ENCODE measurements at regions not wholly inside any gene's neighbourhood (a gene's known extent, or its start where the extent isn't known, plus 50 kb on each side); places are given as distances from the start of the nearest gene placed in this dataset.
A peak's percentile ranks its signal among the peaks of the same experiment; 100 is the strongest.

DNA sequence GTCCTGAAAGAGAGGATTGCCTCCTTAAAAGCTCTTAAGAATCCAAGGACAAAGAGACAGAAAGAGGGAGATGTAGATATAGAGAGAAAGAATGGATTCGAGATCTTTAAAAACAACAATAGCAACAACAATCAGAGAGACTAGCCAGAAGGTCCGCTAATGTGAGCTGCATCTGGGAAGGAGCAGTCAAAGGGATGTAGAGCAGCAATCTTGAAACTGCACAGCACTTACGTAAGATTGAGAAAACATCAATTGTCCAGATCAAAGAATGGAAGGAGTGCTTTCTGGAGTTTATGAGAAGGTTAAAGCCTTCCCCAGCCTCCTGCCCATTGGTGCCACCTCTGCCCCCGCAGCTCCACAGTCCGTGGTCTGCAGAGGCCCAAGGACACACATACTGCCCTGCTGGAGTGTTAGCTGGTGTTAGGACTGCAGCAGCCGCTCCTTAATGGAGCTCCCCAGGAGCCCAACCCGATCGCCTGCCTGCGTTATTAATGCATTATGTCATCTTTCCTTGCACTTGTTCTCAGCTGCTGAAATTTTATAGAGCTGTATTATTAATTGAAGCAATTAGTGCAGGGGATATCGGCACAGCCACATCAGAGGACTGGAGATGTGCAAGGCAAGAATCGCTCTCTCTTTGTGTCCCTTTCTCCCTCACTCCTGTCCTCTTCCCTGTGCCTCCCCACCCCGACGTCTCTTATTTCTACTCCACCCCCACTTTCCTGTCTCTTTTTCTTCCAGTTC is 73.0 kb upstream of the CALM2 start:
- TF ChIP-seq GATA1 (IDR thresholded peaks at IDR 0.05; ENCODE audit: low read depth, low read length) (no peak), POLR2A (IDR thresholded peaks at IDR 0.05; ENCODE audit: low read length) (no peak)
- no peak for DNase-seq

- no peak for TF ChIP-seq GATA1 (IDR thresholded peaks at IDR 0.05; ENCODE audit: low read depth, low read length)
- no peak for TF ChIP-seq POLR2A (IDR thresholded peaks at IDR 0.05; ENCODE audit: low read length)
- no peak for DNase-seq
These were observed 67.4 kb upstream of the CALM2 start for GRCh38 chr2:47243596-47244323.

GRCh38 chr2:47241715-47242114 is 65.4 kb upstream of the CALM2 start:
- TF ChIP-seq GATA1 (IDR thresholded peaks at IDR 0.05; ENCODE audit: low read depth, low read length) = no peak
- no peak for TF ChIP-seq POLR2A (IDR thresholded peaks at IDR 0.05; ENCODE audit: low read length)
- DNase-seq = no peak

- no peak for TF ChIP-seq GATA1 (IDR thresholded peaks at IDR 0.05; ENCODE audit: low read depth, low read length)
- TF ChIP-seq POLR2A (IDR thresholded peaks at IDR 0.05; ENCODE audit: low read length) = no peak
- no peak for DNase-seq
These were observed 63.0 kb upstream of the CALM2 start for GRCh38 chr2:47239119-47239969.

GRCh38 chr2:47238638-47239037 is 62.3 kb upstream of the CALM2 start:
- no peak for DNase-seq
- no peak for TF ChIP-seq POLR2A (IDR thresholded peaks at IDR 0.05; ENCODE audit: low read length)
- no peak for TF ChIP-seq GATA1 (IDR thresholded peaks at IDR 0.05; ENCODE audit: low read depth, low read length)

- peak; percentile 12 to 56 for DNase-seq
- no peak for TF ChIP-seq GATA1 (IDR thresholded peaks at IDR 0.05; ENCODE audit: low read depth, low read length)
- TF ChIP-seq POLR2A (IDR thresholded peaks at IDR 0.05; ENCODE audit: low read length) = no peak
These were observed 61.3 kb upstream of the CALM2 start for GRCh38 chr2:47237375-47238334.

DNA sequence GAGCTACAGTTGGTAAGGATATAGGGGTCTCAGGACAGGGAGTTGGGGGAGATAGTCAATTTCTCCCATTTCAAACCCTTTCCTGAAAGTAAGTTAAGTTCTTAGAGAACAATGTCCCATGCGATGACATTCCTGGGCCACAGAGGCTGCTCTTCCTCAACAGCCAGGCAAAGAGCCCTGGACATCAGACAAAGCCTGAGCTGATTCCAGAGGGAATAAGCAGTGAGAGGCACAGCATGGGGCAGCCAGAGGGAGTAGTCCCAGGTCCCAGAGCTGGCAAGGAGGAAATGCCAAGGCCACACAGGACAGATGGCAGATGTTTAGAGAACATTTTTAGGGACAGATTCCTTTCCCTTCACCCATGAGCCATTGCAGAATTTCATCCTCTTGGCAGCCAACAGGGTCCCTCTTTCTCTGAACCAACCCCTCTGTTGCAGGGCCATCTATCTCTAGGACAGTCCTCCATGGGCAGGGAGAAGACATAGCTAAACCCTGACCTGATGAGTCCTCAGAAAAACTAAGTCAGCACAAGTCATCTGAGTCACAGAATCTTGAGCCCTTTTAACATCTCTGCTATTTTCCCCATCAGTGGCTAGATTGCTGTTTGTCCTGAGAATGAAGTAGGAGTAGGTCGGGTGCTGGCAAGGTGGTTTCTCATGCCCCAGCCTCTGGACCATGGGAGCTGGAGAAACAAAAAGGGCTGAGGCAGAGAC is 60.3 kb upstream of the CALM2 start:
- no peak for TF ChIP-seq POLR2A (IDR thresholded peaks at IDR 0.05; ENCODE audit: low read length)
- no peak for TF ChIP-seq GATA1 (IDR thresholded peaks at IDR 0.05; ENCODE audit: low read depth, low read length)
- no peak for DNase-seq

- no peak for TF ChIP-seq GATA1 (IDR thresholded peaks at IDR 0.05; ENCODE audit: low read depth, low read length)
- no peak for TF ChIP-seq POLR2A (IDR thresholded peaks at IDR 0.05; ENCODE audit: low read length)
- no peak for DNase-seq
These were observed 58.8 kb upstream of the CALM2 start for GRCh38 chr2:47235132-47235531.

DNA sequence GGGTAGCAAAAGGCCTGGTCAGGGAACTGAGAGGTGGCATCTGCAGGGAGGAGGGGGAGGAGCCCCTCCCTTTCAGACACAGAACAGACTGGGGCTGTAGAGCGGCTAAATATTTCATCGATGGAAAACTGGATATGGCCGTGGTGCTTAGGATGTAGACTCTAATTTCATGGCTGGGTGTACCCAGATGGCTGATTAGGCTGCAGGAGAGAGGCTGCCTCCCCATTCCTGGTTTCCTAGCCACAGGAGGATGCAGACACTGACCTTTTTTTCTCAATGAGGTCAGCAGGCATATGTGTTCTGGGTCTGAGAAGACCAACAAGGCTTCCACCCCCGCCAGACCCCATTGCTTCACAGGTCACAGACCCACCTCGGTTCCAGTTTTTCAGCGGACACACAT is 58.1 kb upstream of the CALM2 start:
- TF ChIP-seq GATA1 (IDR thresholded peaks at IDR 0.05; ENCODE audit: low read depth, low read length) (no peak), POLR2A (IDR thresholded peaks at IDR 0.05; ENCODE audit: low read length) (no peak)
- DNase-seq = no peak

- no peak for DNase-seq
These were observed 56.6 kb upstream of the CALM2 start for GRCh38 chr2:47232738-47233415.

DNA sequence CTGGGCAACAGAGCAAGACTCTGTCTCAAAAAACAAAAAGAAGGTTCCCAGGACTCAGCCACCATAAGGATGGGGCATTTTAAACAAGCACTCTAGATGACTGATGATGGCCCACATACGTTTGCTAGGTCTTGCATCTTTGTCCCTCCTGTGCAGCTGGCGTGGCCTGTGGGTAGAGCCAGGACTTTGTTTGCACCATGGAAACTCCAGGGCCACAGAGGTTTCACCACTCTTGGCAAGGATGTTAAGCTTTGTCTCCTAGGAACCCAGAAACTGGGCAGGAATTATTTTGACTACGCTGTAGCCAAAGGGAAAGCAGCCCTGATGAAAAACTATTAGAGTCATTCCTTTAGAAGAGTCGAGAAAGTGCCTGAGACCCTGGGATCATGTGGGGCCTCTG is 54.1 kb upstream of the CALM2 start:
- no peak for DNase-seq
- no peak for TF ChIP-seq POLR2A (IDR thresholded peaks at IDR 0.05; ENCODE audit: low read length)
- TF ChIP-seq GATA1 (IDR thresholded peaks at IDR 0.05; ENCODE audit: low read depth, low read length) = no peak

More at GRCh38 chr2:47232738-47233415, 56.6 kb upstream of the CALM2 start:
- TF ChIP-seq GATA1 (IDR thresholded peaks at IDR 0.05; ENCODE audit: low read depth, low read length) (no peak), POLR2A (IDR thresholded peaks at IDR 0.05; ENCODE audit: low read length) (no peak)
